ENCODE measurements at regions not wholly inside any gene's neighbourhood (a gene's known extent, or its start where the extent isn't known, plus 50 kb on each side); places are given as distances from the start of the nearest gene placed in this dataset.

DNA sequence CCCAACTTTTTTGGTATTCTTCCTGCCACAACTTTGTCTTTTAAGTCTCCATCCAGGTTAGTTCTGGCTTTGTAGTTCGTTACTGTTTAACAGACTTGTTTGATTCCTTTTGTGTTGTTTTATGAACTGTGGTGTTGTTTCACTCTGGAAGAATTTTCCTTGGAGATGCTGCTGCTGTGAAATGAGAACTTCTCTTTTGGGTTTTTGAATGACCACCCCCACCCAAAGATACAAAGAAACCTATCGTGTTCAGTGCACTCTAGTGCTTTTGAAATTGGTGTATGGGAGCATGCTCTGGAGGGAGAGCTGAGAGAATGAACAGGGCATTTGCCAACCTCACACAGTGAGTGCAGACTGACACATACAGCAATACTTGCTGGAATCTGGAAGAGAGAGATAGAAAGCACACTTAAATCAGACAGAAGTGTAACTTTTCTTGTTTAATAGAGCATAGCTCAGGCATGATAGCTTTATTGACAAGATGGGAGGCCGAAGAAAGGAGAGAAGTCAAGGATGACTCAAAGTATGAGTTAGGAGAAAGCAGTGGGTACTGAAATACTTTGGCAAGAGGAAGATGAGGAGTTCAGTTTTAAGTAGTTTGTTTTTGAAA is 293.1 kb downstream of the SOX4 start:
- TF ChIP-seq, protein P1, sequence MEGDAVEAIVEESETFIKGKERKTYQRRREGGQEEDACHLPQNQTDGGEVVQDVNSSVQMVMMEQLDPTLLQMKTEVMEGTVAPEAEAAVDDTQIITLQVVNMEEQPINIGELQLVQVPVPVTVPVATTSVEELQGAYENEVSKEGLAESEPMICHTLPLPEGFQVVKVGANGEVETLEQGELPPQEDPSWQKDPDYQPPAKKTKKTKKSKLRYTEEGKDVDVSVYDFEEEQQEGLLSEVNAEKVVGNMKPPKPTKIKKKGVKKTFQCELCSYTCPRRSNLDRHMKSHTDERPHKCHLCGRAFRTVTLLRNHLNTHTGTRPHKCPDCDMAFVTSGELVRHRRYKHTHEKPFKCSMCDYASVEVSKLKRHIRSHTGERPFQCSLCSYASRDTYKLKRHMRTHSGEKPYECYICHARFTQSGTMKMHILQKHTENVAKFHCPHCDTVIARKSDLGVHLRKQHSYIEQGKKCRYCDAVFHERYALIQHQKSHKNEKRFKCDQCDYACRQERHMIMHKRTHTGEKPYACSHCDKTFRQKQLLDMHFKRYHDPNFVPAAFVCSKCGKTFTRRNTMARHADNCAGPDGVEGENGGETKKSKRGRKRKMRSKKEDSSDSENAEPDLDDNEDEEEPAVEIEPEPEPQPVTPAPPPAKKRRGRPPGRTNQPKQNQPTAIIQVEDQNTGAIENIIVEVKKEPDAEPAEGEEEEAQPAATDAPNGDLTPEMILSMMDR (IDR thresholded peaks at IDR 0.05), result no peak
- TF ChIP-seq ELF1 (IDR thresholded peaks at IDR 0.05) (no peak), TCF12 (IDR thresholded peaks at IDR 0.05) (no peak), EZH2phosphoT487 (IDR thresholded peaks at IDR 0.05; ENCODE audit: borderline replicate concordance, low read depth) (no peak), YY1 (IDR thresholded peaks at IDR 0.05; ENCODE audit: low read depth) (no peak), RCOR1 (IDR thresholded peaks at IDR 0.05; ENCODE audit: low read length) (no peak), TEAD4 (IDR thresholded peaks at IDR 0.05; ENCODE audit: borderline replicate concordance, insufficient read depth) (peak; percentile 10; the same call in 1 of the 2 replicates), TAF1 (IDR thresholded peaks at IDR 0.05; ENCODE audit: borderline replicate concordance, low read depth, low read length) (no peak), GATA2 (CRISPR knock-in tag; IDR thresholded peaks at IDR 0.05) (no peak), POLR2AphosphoS5 (IDR thresholded peaks at IDR 0.05; ENCODE audit: low read depth, low read length) (no peak)
- TF ChIP-seq, protein P2, sequence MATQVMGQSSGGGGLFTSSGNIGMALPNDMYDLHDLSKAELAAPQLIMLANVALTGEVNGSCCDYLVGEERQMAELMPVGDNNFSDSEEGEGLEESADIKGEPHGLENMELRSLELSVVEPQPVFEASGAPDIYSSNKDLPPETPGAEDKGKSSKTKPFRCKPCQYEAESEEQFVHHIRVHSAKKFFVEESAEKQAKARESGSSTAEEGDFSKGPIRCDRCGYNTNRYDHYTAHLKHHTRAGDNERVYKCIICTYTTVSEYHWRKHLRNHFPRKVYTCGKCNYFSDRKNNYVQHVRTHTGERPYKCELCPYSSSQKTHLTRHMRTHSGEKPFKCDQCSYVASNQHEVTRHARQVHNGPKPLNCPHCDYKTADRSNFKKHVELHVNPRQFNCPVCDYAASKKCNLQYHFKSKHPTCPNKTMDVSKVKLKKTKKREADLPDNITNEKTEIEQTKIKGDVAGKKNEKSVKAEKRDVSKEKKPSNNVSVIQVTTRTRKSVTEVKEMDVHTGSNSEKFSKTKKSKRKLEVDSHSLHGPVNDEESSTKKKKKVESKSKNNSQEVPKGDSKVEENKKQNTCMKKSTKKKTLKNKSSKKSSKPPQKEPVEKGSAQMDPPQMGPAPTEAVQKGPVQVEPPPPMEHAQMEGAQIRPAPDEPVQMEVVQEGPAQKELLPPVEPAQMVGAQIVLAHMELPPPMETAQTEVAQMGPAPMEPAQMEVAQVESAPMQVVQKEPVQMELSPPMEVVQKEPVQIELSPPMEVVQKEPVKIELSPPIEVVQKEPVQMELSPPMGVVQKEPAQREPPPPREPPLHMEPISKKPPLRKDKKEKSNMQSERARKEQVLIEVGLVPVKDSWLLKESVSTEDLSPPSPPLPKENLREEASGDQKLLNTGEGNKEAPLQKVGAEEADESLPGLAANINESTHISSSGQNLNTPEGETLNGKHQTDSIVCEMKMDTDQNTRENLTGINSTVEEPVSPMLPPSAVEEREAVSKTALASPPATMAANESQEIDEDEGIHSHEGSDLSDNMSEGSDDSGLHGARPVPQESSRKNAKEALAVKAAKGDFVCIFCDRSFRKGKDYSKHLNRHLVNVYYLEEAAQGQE (IDR thresholded peaks at IDR 0.05; ENCODE audit: low read depth, low read length), result no peak
- TF ChIP-seq, protein P3, sequence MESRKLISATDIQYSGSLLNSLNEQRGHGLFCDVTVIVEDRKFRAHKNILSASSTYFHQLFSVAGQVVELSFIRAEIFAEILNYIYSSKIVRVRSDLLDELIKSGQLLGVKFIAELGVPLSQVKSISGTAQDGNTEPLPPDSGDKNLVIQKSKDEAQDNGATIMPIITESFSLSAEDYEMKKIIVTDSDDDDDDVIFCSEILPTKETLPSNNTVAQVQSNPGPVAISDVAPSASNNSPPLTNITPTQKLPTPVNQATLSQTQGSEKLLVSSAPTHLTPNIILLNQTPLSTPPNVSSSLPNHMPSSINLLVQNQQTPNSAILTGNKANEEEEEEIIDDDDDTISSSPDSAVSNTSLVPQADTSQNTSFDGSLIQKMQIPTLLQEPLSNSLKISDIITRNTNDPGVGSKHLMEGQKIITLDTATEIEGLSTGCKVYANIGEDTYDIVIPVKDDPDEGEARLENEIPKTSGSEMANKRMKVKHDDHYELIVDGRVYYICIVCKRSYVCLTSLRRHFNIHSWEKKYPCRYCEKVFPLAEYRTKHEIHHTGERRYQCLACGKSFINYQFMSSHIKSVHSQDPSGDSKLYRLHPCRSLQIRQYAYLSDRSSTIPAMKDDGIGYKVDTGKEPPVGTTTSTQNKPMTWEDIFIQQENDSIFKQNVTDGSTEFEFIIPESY (IDR thresholded peaks at IDR 0.05; ENCODE audit: borderline replicate concordance, low read depth), result no peak
